Fibroblast of skin of right biceps (primary cell): ENCODE measurements at regions not wholly inside any gene's neighbourhood (a gene's known extent, or its start where the extent isn't known, plus 50 kb on each side); places are given as distances from the start of the nearest gene placed in this dataset.
"Not testable (repeated sequence)": the region's sequence is repeated elsewhere in the genome, so short reads cannot be mapped to it uniquely, and the experiment has no call there.

Experiments used
- DNase-seq: peaks from one replicate; pipeline ENCODE4 v3.0.0-alpha.2; 2013

- DNase-seq = not testable (repeated sequence)
Measured at GRCh38 chr2:87199228-87199627, 177.6 kb upstream of the PLGLB1 start.

GRCh38 chr2:87204569-87205147 is 183.0 kb upstream of the PLGLB1 start:
- not testable (repeated sequence) for DNase-seq

GRCh38 chr2:87212938-87213337 is 191.3 kb upstream of the PLGLB1 start:
- not testable (repeated sequence) for DNase-seq

- DNase-seq = not testable (repeated sequence)
Measured at GRCh38 chr2:87217005-87217404, 195.4 kb upstream of the PLGLB1 start.

GRCh38 chr2:87217741-87218410 is 196.2 kb upstream of the PLGLB1 start:
- not testable (repeated sequence) for DNase-seq

- DNase-seq = not testable (repeated sequence)
Measured at GRCh38 chr2:87220651-87221050, 199.0 kb upstream of the PLGLB1 start.

GRCh38 chr2:87222131-87222530 is 200.5 kb upstream of the PLGLB1 start:
- DNase-seq = peak; percentile 81

GRCh38 chr2:87223873-87224272 is 202.2 kb upstream of the PLGLB1 start:
- DNase-seq = not testable (repeated sequence)

- DNase-seq = peak; percentile 37
Measured at GRCh38 chr2:87229091-87229689, 207.5 kb upstream of the PLGLB1 start.

- not testable (repeated sequence) for DNase-seq
Measured at GRCh38 chr2:87229964-87230363, 208.3 kb upstream of the PLGLB1 start.

- not testable (repeated sequence) for DNase-seq
Measured at GRCh38 chr2:87235333-87235981, 213.8 kb upstream of the PLGLB1 start.

- peak; percentile 1 for DNase-seq
Measured at GRCh38 chr2:87237570-87238336, 216.1 kb upstream of the PLGLB1 start.

GRCh38 chr2:87239558-87240215 is 218.0 kb upstream of the PLGLB1 start:
- DNase-seq = peak; percentile 9

- peak; percentile 25 for DNase-seq
Measured at GRCh38 chr2:87246066-87246717, 224.5 kb upstream of the PLGLB1 start.

- not testable (repeated sequence) for DNase-seq
Measured at GRCh38 chr2:87252046-87252445, 230.4 kb upstream of the PLGLB1 start.

GRCh38 chr2:87254562-87254961 is 232.9 kb upstream of the PLGLB1 start:
- not testable (repeated sequence) for DNase-seq

GRCh38 chr2:87255410-87255809 is 233.8 kb upstream of the PLGLB1 start:
- not testable (repeated sequence) for DNase-seq

GRCh38 chr2:87258887-87259286 is 237.2 kb upstream of the PLGLB1 start:
- not testable (repeated sequence) for DNase-seq

GRCh38 chr2:87262184-87262702 is 240.6 kb upstream of the PLGLB1 start:
- not testable (repeated sequence) for DNase-seq

- not testable (repeated sequence) for DNase-seq
Measured at GRCh38 chr2:87263868-87264518, 242.3 kb upstream of the PLGLB1 start.

- DNase-seq = not testable (repeated sequence)
Measured at GRCh38 chr2:87275192-87275591, 253.5 kb upstream of the PLGLB1 start.
